HG03378 (cell line): ENCODE measurements at regions not wholly inside any gene's neighbourhood (a gene's known extent, or its start where the extent isn't known, plus 50 kb on each side); places are given as distances from the start of the nearest gene placed in this dataset.

ENCODE experiments used
- ATAC-seq: cut with Tn5 transposase; IDR thresholded peaks from one replicate; pipeline ENCODE4 v1.9.1; 2021; ENCODE audit warnings: mild to moderate bottlenecking, moderate library complexity; ENCODE audit not compliant: unreplicated experiment

GRCh38 chr2:173854840-173855239, 110.3 kb downstream of the SP3 start:
- ATAC-seq, result no peak

GRCh38 chr2:173855661-173856060, 109.5 kb downstream of the SP3 start:
- ATAC-seq, result no peak
